GM13977 (cell line): ENCODE measurements at regions not wholly inside any gene's neighbourhood (a gene's known extent, or its start where the extent isn't known, plus 50 kb on each side); places are given as distances from the start of the nearest gene placed in this dataset.

ENCODE experiments used
- DNase-seq: peaks from one replicate; pipeline ENCODE4 v3.0.0; 2012; ENCODE audit warnings: low spot score
- in situ Hi-C: fragments of 300-500 bp; cut with MboI; formaldehyde crosslinking; loops from one replicate; pipeline ENCODE4 v1.12.0; 2022; ENCODE audit warnings: low sequenced_read_pairs, low pct_unique_long_range_greater_than_20kb, mixed read lengths, inconsistent platforms; ENCODE audit not compliant: unreplicated experiment
- TF ChIP-seq, protein P1 (sequence below): IDR thresholded peaks from 2 replicates; pipeline ENCODE4 v1.5.1; 2012; ENCODE audit warnings: mild to moderate bottlenecking, control low read depth; ENCODE audit not compliant: insufficient read depth; ENCODE audit errors: extremely low read depth, missing control alignments

- TF ChIP-seq, protein P1, sequence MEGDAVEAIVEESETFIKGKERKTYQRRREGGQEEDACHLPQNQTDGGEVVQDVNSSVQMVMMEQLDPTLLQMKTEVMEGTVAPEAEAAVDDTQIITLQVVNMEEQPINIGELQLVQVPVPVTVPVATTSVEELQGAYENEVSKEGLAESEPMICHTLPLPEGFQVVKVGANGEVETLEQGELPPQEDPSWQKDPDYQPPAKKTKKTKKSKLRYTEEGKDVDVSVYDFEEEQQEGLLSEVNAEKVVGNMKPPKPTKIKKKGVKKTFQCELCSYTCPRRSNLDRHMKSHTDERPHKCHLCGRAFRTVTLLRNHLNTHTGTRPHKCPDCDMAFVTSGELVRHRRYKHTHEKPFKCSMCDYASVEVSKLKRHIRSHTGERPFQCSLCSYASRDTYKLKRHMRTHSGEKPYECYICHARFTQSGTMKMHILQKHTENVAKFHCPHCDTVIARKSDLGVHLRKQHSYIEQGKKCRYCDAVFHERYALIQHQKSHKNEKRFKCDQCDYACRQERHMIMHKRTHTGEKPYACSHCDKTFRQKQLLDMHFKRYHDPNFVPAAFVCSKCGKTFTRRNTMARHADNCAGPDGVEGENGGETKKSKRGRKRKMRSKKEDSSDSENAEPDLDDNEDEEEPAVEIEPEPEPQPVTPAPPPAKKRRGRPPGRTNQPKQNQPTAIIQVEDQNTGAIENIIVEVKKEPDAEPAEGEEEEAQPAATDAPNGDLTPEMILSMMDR, result no peak
- in situ Hi-C loops, result no loop called here
- no peak for DNase-seq
Measured at GRCh38 chr6:22666021-22666420, 96.7 kb downstream of the HDGFL1 start.

GRCh38 chr6:22666586-22666985 lies 97.2 kb downstream of the HDGFL1 start:
- in situ Hi-C loops, result no loop called here

DNA sequence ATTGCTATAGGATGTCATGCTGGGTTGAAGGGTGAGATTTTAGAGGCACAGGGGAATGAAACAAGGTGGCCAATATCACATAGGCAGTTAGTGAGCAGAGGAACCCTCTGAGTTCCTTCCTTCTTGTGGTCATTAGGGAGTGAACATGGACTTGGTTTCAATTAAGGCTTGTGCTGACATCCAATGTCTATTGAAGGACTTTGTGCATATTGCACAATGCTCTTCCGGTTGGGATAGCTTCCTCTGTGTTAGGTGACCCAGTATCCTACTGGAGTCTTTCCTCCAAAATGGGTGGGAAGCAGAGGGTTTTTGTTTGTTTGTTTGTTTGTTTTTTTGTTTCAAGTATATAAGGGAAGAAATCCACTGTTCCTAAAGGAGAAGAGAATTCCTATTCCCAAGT lies 98.5 kb downstream of the HDGFL1 start:
- no peak for DNase-seq

More at GRCh38 chr6:22666586-22666985, 97.2 kb downstream of the HDGFL1 start:
- no peak for DNase-seq
- TF ChIP-seq, protein P1, result no peak

DNA sequence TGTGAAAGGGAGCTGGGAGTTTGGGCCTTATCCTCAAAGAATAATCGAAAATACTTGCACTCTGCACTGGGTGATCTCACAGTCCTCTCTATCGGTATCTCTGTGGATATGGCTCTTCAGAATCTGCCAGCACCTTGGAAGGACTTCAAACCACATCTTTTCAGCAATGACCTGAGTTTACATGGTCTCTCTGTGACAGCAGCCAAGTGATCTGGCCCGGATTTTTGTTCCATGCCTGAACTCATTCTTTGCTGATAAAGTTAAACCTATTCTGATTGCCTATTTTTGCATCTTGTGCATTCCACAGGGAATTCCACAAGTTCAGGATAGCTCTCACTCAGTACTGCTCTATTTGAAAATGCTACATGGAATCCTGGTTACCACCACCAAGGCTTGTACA lies 98.9 kb downstream of the HDGFL1 start:
- TF ChIP-seq, protein P1, result no peak
- DNase-seq, result no peak
- in situ Hi-C loops, result no loop called here

More for the DNA sequence above, 98.5 kb downstream of the HDGFL1 start:
- TF ChIP-seq, protein P1, result no peak
- in situ Hi-C loops, result no loop called here

- TF ChIP-seq, protein P1, result no peak
- in situ Hi-C loops, result no loop called here
- no peak for DNase-seq
Measured at GRCh38 chr6:22668717-22669116, 99.4 kb downstream of the HDGFL1 start.

DNA sequence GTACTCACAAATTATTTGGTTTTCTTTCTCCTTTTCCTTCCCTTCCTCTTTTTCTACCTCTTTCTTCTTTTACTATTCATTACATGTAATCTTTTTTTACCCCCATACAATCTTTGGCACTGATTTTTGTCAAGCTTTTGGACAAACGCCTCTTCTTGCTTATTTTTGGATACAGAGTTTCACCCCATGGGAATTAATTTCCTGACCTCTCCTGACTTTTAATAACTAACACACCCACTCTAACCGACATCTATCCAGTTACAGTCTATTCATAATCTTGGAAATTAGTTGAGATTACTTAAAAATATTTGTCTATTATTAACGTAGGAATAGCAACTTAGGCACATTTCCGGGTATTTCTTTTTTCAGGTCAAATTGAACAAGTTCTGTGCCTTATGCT lies 101.2 kb downstream of the HDGFL1 start:
- no peak for DNase-seq
- TF ChIP-seq, protein P1, result no peak
- in situ Hi-C loops, result no loop called here

DNA sequence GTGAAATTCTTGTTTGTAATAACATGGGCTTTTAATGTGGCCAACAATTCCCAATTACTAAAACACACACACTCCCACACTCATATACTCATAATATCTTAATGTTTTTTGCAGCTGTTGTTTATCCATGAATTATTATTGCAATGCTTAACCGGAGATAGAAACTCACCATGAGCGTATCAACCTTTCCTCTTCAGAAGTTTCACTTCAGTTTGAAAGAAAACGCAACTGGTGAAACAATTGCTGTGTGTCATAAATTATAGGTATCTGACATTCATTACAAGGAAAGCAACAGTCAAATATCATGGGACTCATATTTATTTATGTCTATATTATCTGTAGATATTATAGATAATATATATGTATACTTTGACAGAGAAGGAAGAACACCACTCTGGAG lies 104.1 kb downstream of the HDGFL1 start:
- DNase-seq, result no peak
- in situ Hi-C loops, result no loop called here
- TF ChIP-seq, protein P1, result no peak
